Left ventricle myocardium inferior (tissue), 1 donor: ENCODE measurements at regions not wholly inside any gene's neighbourhood (a gene's known extent, or its start where the extent isn't known, plus 50 kb on each side); places are given as distances from the start of the nearest gene placed in this dataset.
"Not testable (repeated sequence)": the region's sequence is repeated elsewhere in the genome, so short reads cannot be mapped to it uniquely, and the experiment has no call there.

Source experiments
- DNase-seq: peaks from one replicate; pipeline ENCODE4 v3.0.0-alpha.2; 2020
- H3K27ac ChIP-seq: fragments of 200-600 bp; replicated peaks from 2 replicates; pipeline ENCODE4 v1.8.0; 2021
- H3K27me3 ChIP-seq: fragments of 200-600 bp; 2 replicates; pipeline ENCODE4 v1.8.0; 2021; ENCODE audit warnings: low read depth
- H3K36me3 ChIP-seq: fragments of 200-600 bp; 2 replicates; pipeline ENCODE4 v1.8.0; 2021
- H3K4me1 ChIP-seq: fragments of 200-600 bp; 2 replicates; pipeline ENCODE4 v1.8.0; 2021
- H3K4me3 ChIP-seq: fragments of 200-600 bp; 2 replicates; pipeline ENCODE4 v1.8.0; 2021; ENCODE audit warnings: mild to moderate bottlenecking, moderate library complexity
- H3K9me3 ChIP-seq: fragments of 200-600 bp; replicated peaks from 2 replicates; pipeline ENCODE4 v1.8.0; 2021
- CTCF ChIP-seq: fragments of 200-600 bp; IDR thresholded peaks from 2 replicates; pipeline ENCODE4 v1.8.0; 2021; ENCODE audit warnings: antibody characterized with exemption, mild to moderate bottlenecking, borderline replicate concordance
- intact Hi-C: fragments of 100-400 bp; cut with micrococcal nuclease; formaldehyde crosslinking; loops from one replicate; pipeline ENCODE4 v1.11.0; 2022
- donor health status: DM: no; HTN: yes; CAD: no; lungs with severe emphysema.

- DNase-seq = no peak
- TF ChIP-seq CTCF = no peak
- H3K4me1 ChIP-seq = no peaks in the 10 kb centered on the region
- no peak overlapping the region for H3K4me3 ChIP-seq
- no peak overlapping the region for H3K27ac ChIP-seq
- H3K9me3 ChIP-seq = peaks cover 22% of the 10 kb centered on the region
- H3K27me3 ChIP-seq = peaks cover 68% of the 10 kb centered on the region
- intact Hi-C loops = no loop called here
- H3K36me3 ChIP-seq = no peaks in the 10 kb centered on the region
Measured at GRCh38 chr7:3114917-3115316, 71.2 kb upstream of the CARD11 start.

GRCh38 chr7:3117081-3117480 is 73.4 kb upstream of the CARD11 start:
- no peaks in the 10 kb centered on the region for H3K4me1 ChIP-seq
- intact Hi-C loops = no loop called here
- H3K27me3 ChIP-seq = peaks cover 70% of the 10 kb centered on the region
- H3K36me3 ChIP-seq = no peaks in the 10 kb centered on the region
- DNase-seq = no peak
- no peak overlapping the region for H3K27ac ChIP-seq
- TF ChIP-seq CTCF = no peak
- peaks cover 38% of the 10 kb centered on the region for H3K9me3 ChIP-seq
- H3K4me3 ChIP-seq = no peak overlapping the region

GRCh38 chr7:3117488-3118231 is 74.0 kb upstream of the CARD11 start:
- Histone ChIP-seq H3K4me1 (no peaks in the 10 kb centered on the region), H3K27ac (no peak overlapping the region)

GRCh38 chr7:3119352-3119927 is 75.8 kb upstream of the CARD11 start:
- H3K4me3 ChIP-seq, DNase-seq, H3K27ac ChIP-seq, intact Hi-C loops, H3K4me1 ChIP-seq, H3K36me3 ChIP-seq: not testable (repeated sequence)
- Histone ChIP-seq H3K9me3 (peaks cover 25% of the 10 kb centered on the region), H3K27me3 (peaks cover 58% of the 10 kb centered on the region)

More at GRCh38 chr7:3117488-3118231, 74.0 kb upstream of the CARD11 start:
- TF ChIP-seq CTCF = no peak
- Histone ChIP-seq H3K4me3 (no peak overlapping the region), H3K36me3 (no peaks in the 10 kb centered on the region), H3K27me3 (peaks cover 66% of the 10 kb centered on the region), H3K9me3 (peaks cover 38% of the 10 kb centered on the region)
- intact Hi-C loops = no loop called here
- DNase-seq = no peak

- no peak for TF ChIP-seq CTCF
- H3K36me3 ChIP-seq = no peaks in the 10 kb centered on the region
- intact Hi-C loops = no loop called here
- no peak for DNase-seq
- no peak overlapping the region for H3K27ac ChIP-seq
- peaks cover 20% of the 10 kb centered on the region for H3K9me3 ChIP-seq
- H3K4me1 ChIP-seq = no peaks in the 10 kb centered on the region
- no peak overlapping the region for H3K4me3 ChIP-seq
- H3K27me3 ChIP-seq = peaks cover 58% of the 10 kb centered on the region
Measured at GRCh38 chr7:3119963-3120362, 76.3 kb upstream of the CARD11 start.

DNA sequence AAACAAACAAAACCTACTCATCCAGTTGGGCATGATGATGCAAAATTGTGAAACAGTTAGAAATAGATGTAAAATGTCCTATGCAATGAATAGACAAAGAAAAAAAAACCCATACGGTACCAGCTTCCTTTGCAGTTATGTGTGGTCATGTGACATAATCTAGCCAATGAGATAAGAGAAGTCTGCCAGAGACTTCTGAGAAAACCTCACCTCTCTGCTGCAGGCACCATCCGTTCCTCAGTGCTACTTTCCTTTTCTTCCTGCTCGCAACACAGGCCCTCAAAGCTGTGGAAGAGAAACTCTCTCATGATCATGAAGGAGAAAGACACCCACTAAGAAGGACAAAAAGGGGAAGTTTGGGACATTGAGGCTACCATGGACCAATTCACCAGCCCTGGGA is 76.8 kb upstream of the CARD11 start:
- H3K27ac ChIP-seq = no peak overlapping the region
- intact Hi-C loops = no loop called here

More for the DNA sequence above, 76.8 kb upstream of the CARD11 start:
- DNase-seq = no peak
- H3K4me1 ChIP-seq = no peaks in the 10 kb centered on the region
- H3K27me3 ChIP-seq = peaks cover 55% of the 10 kb centered on the region
- TF ChIP-seq CTCF = no peak
- H3K9me3 ChIP-seq = peaks cover 16% of the 10 kb centered on the region
- H3K36me3 ChIP-seq = no peaks in the 10 kb centered on the region
- H3K4me3 ChIP-seq = no peak overlapping the region
